Superior temporal gyrus (tissue), 1 donor: ENCODE measurements at regions not wholly inside any gene's neighbourhood (a gene's known extent, or its start where the extent isn't known, plus 50 kb on each side); places are given as distances from the start of the nearest gene placed in this dataset.
"Not testable (repeated sequence)": the region's sequence is repeated elsewhere in the genome, so short reads cannot be mapped to it uniquely, and the experiment has no call there.

Experiments
- DNase-seq: peaks from one replicate; pipeline ENCODE4 v3.0.0-alpha.2; 2016; ENCODE audit errors: extremely low spot score

DNA sequence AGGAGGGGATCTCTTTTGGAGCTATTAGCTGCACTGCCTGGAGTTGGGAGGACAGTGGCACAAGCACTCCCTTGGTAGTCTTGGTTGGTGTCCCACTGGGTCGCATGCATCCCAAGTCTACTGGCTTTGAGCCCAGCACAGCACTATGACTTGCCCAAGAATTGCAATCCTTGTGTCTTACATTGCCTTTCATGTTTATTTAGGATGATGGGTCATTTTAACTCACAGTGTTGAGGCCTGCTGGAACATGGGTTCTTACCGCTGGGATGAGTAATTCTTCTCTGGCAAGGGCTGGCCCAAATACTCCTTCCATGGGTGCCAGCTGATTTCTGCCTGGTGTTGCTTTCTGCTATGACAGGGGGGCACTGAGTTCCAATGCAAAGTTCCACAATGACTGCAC, 185.5 kb downstream of the TEX13C start:
- no peak for DNase-seq

DNA sequence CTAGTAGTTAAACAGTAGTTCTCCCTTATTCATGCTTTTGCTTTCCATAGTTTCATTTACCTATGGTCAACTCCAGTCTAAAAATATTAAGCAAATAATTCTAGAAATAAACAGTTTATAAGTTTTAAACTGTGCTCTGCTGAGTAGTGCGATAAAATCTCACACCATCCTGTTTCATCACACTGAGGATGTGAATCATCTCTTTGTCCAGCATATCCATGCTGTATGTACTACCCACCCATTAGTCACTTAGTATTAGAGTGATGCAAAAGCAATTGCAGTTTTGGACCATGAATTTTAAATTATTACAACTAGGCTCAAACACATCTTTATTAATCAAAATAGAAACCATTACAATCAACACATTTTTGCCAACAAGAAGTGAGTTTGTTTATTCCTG, 187.4 kb downstream of the TEX13C start:
- no peak for DNase-seq

DNA sequence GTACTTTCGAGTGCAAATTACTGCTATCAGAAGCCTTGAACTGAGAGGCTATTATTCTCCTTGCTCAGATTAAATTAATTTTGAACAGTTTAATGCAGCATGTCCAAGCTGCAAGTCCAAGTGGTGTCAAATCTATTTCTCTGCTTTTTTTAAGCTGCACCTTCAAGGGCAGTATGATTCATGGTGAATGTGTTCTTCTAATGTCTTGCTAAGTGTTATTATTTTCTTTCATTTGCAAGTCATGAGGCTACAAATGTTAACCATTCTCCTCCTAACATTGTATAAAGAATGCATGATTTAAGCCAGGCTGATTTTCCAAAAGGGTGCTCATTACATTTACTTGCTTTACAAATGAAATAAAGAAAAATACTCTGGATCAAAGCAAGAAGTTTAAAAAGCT, 200.4 kb downstream of the TEX13C start:
- no peak for DNase-seq

DNA sequence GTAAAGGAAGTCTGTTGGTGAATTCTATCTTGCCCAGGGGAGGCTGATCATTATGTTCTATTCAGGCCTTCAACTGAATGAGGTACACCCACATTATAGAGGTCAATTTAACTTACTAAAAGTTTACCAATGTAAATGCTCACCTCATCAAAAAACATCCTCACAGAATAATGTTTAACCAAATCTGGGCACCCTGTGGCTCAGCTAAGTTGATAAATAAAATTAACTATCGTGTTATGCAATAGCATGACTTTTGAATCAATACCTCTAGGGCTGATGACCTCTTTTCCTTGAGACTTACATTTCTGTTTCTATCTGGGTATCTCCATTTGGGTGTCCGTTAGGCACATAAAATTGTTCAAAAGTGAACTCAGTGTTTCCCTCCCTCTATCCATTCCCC, 203.1 kb downstream of the TEX13C start:
- DNase-seq = no peak

DNA sequence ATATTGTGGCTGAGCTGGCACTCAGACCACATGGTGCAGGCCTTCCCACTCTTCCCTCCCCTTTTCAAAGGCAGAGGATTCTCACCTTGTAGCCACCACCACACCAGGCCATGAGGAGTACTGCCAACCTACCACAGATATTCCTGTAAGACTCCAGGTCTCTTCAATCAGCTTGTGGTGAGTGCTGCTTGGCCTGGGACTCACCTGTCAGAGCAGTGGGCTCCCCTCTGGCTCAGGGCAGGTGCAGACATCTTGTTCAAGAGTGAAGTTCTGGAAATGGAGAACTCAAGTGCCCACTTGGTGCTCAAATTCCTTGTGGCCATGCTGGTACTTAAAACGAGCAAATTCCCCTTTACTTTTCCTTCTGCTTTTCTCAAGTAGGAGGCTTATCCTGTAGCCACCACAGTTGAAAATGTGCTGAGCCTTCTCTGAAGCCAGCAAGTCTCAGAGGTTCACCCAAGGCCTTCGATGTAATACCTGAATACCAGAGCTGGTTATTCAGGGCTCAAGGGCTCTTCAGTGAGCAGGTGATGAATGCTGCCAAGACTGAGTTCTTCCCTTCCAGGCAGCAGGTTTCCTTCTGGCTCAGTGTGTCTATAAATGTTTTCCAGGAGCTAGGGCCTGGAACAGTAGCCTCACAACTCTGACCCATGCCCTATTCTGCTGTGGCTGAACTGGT, 212.9 kb downstream of the TEX13C start:
- no peak for DNase-seq

DNA sequence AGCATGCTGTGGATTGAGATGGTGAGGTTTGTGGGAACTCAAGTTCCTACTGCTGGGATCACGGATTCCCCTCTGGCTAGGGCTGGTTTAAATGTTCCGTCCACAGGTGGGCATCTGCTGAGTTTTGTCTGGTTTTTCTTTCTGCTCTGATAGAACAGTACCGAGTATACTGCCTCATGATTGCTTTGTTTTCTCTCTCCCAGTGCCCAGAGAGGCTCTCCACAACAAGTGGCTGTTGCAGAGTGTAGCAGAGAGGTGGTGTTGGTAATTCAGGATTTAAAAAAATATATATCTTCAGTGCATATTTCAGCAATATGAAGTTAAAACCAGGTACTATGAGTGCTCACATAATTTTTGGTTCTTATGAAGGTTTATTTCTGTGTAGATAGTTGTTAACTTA, 213.7 kb downstream of the TEX13C start:
- DNase-seq = no peak

DNA sequence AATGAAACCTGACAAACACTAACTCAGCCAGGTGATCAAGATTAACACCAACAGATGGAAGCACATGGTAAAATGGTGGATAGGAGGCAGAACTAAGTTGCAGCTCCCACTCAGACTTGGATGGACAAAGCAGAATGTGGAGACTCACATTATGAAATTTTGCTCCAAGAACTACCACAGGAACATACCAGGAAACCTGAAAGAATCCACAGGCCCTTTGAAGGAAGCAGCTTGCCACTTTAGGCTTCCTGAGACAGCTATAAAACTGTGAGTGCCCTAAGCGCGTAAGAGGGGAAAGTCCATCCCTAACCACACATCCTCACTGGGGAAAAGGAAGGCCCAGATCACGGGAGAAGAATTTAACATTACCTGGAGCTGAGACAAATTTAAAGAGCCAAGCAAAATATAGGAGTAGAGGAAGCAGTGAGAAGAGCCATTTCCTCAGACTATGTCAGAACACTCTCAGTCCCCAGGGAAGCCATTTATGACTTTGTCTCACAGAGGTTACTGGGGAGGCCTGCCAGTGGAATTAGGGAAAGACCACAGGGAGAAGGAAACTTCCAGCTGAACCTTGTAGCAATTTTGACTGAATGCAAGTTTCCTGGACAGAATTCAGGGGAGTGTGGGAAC, 224.5 kb downstream of the TEX13C start:
- DNase-seq = no peak

DNA sequence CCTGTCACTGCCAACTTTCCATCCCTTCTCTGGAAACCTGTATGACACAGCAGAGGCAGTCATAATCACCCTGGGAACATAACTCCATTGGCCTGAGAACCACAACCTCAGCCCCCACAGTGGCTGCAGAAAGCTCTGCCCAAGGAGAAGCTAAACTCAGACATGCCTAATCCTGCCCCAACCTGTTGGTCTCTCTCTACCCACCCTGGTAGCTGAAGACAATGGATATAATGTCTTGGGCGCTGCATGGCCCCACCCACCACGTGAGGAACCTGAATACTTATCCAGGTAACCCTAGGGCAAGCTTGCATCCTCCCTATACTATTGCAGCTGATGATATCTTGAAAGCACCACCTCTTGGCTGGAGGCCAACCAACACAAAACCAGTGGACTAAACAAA, 225.2 kb downstream of the TEX13C start:
- no peak for DNase-seq

DNA sequence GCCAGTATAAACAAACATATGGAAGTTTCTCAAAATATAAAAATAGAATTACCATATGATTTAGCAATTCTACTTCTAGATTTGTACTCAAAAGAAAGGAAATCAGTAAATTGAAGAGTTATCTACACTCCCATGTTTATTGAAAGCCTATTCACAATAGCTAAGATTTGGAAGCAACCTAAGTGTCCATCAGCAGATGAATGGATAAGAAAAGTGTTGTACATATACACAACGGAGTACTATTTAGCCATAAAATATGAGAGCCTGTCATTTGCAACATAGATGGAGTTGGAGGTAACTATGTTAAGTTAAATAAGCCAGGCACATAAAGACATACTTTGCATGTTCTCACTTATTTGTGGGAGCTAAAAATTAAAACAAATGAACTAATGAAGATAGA, 257.8 kb downstream of the TEX13C start:
- DNase-seq = no peak

DNA sequence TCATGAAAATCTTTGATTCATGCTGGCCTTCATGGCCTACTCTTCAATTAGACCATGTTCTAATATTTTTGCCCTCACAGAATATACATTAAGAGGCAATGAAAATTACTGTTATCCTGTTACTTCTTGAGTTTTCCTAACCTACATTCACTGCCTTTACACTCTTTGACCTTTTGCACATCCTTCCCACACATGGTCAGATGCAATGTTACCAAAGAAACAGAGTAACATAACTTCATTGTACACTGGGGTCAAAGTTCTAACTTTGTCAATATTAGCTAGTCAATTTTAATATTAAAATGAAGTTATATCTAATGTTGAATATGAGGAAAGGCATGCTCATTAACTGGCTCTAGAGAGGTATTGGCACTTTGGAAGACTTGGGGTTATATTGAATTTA, 284.8 kb downstream of the TEX13C start:
- DNase-seq = no peak

DNA sequence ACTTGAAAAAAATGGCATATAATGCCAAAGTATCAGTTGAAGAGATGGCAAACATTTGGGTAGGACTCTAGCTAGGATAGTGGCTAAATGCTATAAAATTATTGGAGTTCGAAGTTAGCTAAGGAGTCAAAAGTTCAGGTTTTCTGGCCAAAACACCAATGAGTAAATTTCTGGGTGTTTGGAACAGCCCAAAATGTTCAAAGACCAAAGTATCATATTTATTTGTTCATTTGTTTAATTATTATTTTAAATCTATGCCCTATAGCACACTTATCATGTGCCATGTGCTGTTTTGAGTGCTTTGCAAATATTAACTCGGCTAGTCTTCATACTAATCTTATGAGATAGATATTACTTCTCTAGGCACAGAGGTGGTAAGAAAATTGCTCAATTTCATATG, 285.5 kb downstream of the TEX13C start:
- no peak for DNase-seq

DNA sequence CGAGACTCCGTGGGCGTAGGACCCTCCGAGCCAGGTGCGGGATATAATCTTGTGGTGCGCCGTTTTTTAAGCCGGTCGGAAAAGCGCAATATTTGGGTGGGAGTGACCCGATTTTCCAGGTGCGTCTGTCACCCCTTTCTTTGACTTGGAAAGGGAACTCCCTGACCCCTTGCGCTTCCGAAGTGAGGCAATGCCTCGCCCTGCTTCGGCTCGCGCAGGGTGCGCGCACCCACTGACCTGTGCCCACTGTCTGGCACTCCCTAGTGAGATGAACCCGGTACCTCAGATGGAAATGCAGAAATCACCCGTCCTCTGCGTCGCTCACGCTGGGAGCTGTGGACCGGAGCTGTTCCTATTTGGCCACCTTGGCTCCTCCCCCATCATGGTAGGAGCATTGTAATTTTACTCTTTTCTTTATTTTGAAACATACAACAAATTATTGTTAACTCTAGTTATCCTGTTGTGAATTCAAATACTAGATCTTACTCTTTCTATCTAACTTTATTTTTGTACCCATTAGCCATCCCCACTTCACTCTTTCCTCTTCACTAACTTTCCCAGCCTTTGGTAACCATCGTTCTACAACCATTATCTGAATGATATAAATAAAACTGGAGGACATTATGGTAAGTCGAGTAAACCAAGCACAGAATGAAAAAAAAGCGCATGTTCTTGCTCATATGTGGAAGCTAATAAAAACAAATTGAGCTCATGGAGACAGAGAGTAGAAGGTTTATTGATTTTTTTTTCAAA, 295.1 kb downstream of the TEX13C start:
- not testable (repeated sequence) for DNase-seq

DNA sequence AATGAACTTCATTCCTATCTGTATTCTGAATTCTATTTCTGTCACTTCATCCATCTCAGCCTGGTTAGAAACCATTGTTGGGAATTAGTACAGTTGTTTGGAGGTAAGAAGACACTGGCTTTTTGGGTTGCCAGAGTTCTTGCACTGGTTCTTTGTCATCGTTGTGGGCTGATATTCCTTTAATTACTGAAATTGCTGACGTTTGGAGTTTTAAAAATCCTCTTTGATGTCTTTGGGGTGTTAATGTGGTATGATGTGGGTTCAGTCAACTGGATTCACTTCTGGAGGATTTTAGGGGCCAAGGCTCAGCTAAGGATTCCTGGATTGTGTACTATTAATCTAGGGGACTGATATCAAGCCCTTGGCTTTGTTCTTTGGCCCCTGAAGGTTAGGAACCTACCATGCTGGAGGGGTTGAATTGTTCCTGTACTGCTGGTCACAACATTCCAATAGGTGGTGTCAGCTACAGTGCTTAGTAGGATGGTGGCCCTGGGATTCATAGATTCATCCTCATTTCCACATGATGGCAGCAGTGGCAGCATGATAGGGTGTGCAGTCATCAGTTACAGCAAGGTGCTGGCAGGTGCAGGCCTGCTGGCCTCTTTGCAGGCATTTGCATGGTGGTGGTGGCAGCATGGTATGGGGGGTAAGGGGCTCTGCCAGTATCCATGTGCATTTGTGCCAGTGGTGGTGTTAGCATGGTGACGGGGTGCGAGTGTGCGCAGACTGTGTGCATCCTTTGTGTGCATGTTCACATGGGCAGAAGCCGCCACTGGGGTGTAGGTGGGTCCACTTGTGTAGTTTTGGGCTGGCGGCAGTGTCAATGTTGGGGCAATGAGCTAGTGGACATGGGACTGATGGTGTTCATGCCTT, 301.3 kb downstream of the TEX13C start:
- DNase-seq = no peak

DNA sequence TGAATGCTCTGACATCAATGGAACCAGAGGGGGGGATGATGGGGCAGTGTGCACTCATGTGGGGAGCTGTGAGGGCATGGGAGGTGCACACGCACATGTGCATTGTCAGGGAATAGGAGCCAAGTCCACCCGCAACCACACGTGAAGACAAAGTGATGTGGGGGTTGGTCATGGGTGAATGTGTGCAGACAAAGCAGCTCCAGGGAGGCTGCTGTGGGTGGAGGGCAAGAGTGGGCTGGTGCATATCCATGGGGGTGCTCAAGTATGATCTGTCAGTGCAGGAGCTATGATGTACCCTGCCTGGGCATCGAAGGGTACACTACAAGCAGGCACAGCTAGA, 301.9 kb downstream of the TEX13C start:
- DNase-seq = no peak

DNA sequence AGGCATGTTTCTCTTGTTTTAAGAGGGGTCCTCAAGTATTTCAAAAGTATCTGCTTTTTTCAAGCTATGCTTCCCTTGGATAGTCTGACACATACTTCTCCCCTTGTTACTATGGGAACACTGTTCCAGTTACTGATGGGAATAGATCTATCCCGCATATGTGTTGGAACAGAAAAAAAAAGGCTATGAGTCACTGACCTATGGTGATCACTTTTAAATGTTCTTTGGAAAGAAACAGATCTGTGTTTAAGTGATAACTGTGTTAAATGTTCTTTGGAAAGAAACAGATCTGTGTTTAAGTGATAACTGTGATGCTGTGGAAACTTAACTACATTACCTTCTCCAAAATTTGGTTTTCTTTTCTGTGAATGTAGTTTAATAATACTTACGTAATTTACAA, 303.2 kb downstream of the TEX13C start:
- DNase-seq = no peak

DNA sequence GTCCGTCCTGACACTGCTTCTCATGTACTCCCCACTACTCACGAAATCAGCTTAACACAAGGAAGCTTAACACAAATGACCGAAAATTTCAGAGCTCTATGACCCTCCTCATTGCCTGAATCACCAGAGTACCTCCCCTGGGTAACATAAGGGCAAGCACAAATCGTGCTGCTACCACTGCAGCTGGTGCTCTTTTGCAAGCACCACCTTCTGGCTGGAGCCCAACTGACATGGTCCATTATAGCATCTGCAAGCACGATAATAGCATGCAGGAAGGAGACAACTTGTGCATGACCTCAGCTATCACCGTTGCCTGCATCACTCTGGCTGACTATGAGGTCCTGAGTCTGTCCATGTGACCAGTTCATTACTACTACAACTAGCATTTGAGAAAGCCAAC, 308.0 kb downstream of the TEX13C start:
- DNase-seq = no peak

DNA sequence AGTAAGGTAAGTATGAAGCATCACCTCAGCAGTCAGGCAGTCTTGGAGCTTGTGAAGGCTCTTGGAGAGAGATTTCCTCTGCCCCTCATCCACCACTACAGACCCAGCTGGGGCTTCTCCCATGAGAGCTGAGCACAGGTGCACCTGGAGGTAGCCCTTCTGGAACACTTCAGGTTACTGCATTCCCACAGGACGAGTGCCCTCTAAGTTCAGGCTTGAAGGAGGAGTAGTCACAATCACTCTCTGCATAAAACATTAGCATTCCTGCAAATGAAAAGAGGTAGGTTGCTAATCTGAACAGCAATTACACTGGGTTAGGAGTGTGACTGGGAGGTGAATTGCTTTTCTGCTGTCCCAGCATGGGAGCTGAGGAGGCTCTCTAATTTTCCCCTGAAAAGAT, 308.8 kb downstream of the TEX13C start:
- no peak for DNase-seq

DNA sequence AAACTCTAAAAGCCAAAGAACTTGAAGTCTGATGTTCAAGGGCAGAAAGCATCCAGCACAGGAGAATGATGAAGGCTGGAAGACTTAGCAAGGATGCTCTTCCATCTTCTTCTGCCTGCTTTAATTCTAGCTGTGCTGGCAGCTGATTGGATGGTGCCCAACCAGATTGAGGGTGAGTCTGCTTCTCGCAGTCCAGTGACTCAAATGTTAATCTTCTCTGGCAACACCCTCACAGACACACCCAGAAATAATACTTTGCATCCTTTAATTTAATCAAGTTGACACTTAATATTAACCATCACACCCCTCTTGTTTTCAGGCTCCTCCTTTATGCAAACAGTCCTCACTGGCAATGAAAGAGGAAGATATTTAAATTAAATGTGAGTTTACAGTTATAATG, 321.7 kb downstream of the TEX13C start:
- no peak for DNase-seq

DNA sequence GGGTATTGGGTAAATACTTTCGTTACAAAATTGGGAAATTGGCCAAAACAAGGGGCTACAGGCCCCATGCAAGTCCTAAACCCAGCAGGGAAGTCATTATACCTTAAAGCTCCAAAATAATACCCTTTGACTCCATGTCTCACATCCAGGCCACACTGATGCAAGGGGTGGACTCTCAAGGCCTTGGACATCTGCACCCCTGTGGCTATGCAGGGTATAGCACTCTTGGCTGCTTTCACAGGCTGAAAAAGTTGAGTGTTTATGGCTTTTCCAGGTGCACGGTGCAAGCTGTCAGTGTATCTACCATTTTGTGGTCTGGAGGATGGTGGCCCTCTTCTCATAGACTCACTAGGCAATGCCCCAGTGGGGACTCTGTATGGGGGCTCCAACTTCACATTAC, 326.5 kb downstream of the TEX13C start:
- no peak for DNase-seq

DNA sequence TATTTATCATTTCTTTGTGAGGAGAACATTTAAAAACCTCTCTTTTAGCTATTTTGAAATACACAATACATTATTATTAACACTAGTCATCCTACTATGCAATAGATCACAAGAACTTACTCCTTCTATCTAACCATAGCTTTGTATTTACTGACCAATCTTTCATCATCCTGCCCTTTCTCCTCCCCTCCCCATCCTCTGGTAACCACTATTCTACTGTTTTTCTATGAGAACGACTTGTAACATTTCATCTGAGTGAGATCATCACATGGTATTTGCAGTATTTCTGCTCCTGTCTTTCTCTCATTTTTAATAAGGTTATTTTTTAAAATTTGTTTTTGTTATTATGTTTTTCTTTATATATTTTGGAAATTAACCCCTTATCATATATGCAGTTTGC, 331.8 kb downstream of the TEX13C start:
- no peak for DNase-seq

DNA sequence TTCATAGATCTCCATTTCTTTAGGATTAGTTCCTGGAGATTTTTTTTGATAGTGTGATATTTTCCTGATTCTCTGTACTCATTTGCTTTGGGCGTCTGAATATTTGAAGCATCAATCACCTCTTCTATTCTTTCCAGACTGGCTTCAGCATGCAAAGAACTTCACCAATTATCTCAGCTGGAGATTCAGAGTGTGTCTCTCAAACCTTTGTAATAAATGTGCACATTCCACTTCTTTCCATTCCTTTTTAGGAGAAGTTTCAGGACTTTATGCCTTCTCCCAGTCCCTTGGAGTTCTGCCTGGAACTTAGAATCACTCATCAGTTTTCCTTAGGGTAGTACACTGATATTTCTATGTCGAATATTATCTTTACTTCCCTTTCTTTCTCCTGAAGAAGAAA, 334.8 kb downstream of the TEX13C start:
- no peak for DNase-seq

DNA sequence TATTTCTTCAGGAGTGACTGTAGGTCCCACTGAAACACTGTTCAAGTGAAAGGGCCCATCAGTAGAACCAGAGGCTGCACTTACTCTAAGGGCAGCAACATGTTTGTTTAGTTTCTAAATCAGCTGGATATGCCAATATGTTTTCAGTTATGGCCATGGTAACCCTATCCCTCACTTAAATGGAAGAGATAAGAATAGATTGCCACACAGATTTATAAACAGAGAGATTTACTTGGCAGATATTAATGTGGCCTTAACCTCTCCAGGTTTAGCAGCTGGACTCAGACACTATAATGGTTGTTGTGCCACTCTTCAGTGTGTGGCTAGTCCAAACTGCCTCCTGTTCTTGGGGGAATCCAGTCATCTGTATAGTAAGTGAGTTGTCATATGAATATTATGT, 354.1 kb downstream of the TEX13C start:
- no peak for DNase-seq
